ENCODE measurements at regions not wholly inside any gene's neighbourhood (a gene's known extent, or its start where the extent isn't known, plus 50 kb on each side); places are given as distances from the start of the nearest gene placed in this dataset.

- Histone ChIP-seq H3K79me2 (ENCODE audit: insufficient read depth, low read length) (no peaks in the 10 kb centered on the region), H3K9ac (ENCODE audit: low read depth, low read length, poor library complexity, severe bottlenecking) (no peak overlapping the region), H3K4me3 (ENCODE audit: low read length, poor library complexity, severe bottlenecking) (no peak overlapping the region), H3K4me1 (ENCODE audit: insufficient read depth, low read length, poor library complexity, severe bottlenecking) (no peaks in the 10 kb centered on the region), H2AFZ (ENCODE audit: low read length) (no peak overlapping the region), H3K4me2 (ENCODE audit: low read depth, low read length, poor library complexity, severe bottlenecking) (no peak overlapping the region), H3K9me2 (replicated peaks; ENCODE audit: low read depth, low read length) (no peaks in the 10 kb centered on the region), H4K20me1 (ENCODE audit: insufficient read depth, low read length, poor library complexity, severe bottlenecking) (no peaks in the 10 kb centered on the region), H3F3A (ENCODE audit: low read depth) (no peaks in the 10 kb centered on the region), H3K36me3 (ENCODE audit: insufficient read depth, low read length) (no peaks in the 10 kb centered on the region), H3K27me3 (ENCODE audit: insufficient read depth, low read length, poor library complexity, severe bottlenecking) (no peaks in the 10 kb centered on the region), H3K9me3 (ENCODE audit: insufficient read depth, low read depth, low read length) (no peaks in the 10 kb centered on the region)
- no peak for TF ChIP-seq CTCF (conservative IDR thresholded peaks at IDR 0.05; ENCODE audit: low read length)
- no peak for TF ChIP-seq EZH2phosphoT487 (IDR thresholded peaks at IDR 0.05; ENCODE audit: borderline replicate concordance)
These were observed 318.9 kb downstream of the AHR start for GRCh38 chr7:17617380-17617779.

DNA sequence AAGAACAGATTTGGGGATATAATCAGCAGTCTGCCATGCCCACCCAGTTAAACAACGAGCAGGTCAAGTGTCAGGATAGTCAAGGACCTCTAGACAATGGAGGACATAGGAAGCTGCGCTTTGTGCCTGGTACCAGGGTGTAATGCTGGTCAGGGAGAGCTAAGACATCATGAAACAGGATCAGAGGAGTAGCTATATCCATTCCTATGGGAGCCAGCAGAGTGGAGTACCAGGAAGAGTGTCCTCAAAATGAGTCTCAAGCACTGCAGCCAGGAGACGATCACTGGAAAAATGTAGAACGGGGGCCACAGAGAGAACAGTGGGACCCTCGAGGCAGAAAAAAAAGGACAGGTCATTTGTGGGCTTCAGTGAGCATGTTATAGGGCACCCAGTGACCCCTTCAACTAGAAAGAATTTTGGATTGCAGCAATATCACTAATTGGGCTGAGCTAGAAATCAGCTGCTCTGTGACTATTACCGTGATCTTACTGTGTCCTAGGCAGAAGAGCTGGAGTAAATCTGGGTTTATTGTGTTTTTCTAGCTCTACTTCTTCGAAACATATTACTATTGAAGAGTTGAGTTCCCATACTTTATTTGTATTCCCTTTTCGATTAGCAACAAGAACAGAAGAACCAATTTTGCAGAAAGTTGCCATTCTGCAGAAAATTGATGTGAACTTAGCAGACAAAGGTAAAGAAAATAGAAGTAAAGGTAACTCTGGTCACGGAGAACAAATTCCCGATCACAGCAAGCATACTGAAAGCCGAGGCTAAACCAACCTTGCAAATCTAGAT is 319.6 kb downstream of the AHR start:
- TF ChIP-seq EZH2phosphoT487 (IDR thresholded peaks at IDR 0.05; ENCODE audit: borderline replicate concordance) (no peak), CTCF (conservative IDR thresholded peaks at IDR 0.05; ENCODE audit: low read length) (no peak)
- no peaks in the 10 kb centered on the region for H3K36me3 ChIP-seq (ENCODE audit: insufficient read depth, low read length)
- no peaks in the 10 kb centered on the region for H3K79me2 ChIP-seq (ENCODE audit: insufficient read depth, low read length)
- no peaks in the 10 kb centered on the region for H3K9me3 ChIP-seq (ENCODE audit: insufficient read depth, low read depth, low read length)
- H3K4me2 ChIP-seq (ENCODE audit: low read depth, low read length, poor library complexity, severe bottlenecking) = no peak overlapping the region
- no peaks in the 10 kb centered on the region for H3K27me3 ChIP-seq (ENCODE audit: insufficient read depth, low read length, poor library complexity, severe bottlenecking)
- H3K9me2 ChIP-seq (replicated peaks; ENCODE audit: low read depth, low read length) = no peaks in the 10 kb centered on the region
- H2AFZ ChIP-seq (ENCODE audit: low read length) = no peak overlapping the region
- H3K9ac ChIP-seq (ENCODE audit: low read depth, low read length, poor library complexity, severe bottlenecking) = no peak overlapping the region
- no peak overlapping the region for H3K4me3 ChIP-seq (ENCODE audit: low read length, poor library complexity, severe bottlenecking)
- no peaks in the 10 kb centered on the region for H3K4me1 ChIP-seq (ENCODE audit: insufficient read depth, low read length, poor library complexity, severe bottlenecking)
- no peaks in the 10 kb centered on the region for H4K20me1 ChIP-seq (ENCODE audit: insufficient read depth, low read length, poor library complexity, severe bottlenecking)
- H3F3A ChIP-seq (ENCODE audit: low read depth) = no peaks in the 10 kb centered on the region

DNA sequence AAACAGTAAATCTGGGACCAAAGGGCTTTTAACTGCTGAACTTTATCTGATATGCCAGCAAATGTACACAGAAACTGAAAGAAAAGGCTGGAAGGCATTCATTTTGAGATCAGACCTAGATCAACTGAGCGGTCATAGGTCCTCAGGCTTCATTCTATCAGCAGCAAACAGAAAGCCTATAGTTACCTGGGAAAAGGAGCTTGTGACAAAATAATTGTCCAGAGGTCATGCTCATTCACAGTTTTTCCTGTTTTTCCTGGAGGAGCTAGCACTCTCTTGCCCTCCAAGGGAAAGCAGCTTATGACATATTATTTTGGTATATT is 320.2 kb downstream of the AHR start:
- Histone ChIP-seq H3K4me2 (ENCODE audit: low read depth, low read length, poor library complexity, severe bottlenecking) (no peak overlapping the region), H3K4me1 (ENCODE audit: insufficient read depth, low read length, poor library complexity, severe bottlenecking) (no peaks in the 10 kb centered on the region), H3K9me3 (ENCODE audit: insufficient read depth, low read depth, low read length) (no peaks in the 10 kb centered on the region), H3K36me3 (ENCODE audit: insufficient read depth, low read length) (no peaks in the 10 kb centered on the region), H4K20me1 (ENCODE audit: insufficient read depth, low read length, poor library complexity, severe bottlenecking) (no peaks in the 10 kb centered on the region), H2AFZ (ENCODE audit: low read length) (no peak overlapping the region), H3K4me3 (ENCODE audit: low read length, poor library complexity, severe bottlenecking) (no peak overlapping the region), H3K9ac (ENCODE audit: low read depth, low read length, poor library complexity, severe bottlenecking) (no peak overlapping the region), H3K79me2 (ENCODE audit: insufficient read depth, low read length) (no peaks in the 10 kb centered on the region), H3K27me3 (ENCODE audit: insufficient read depth, low read length, poor library complexity, severe bottlenecking) (no peaks in the 10 kb centered on the region), H3F3A (ENCODE audit: low read depth) (no peaks in the 10 kb centered on the region), H3K9me2 (replicated peaks; ENCODE audit: low read depth, low read length) (no peaks in the 10 kb centered on the region)
- TF ChIP-seq CTCF (conservative IDR thresholded peaks at IDR 0.05; ENCODE audit: low read length) = no peak
- TF ChIP-seq EZH2phosphoT487 (IDR thresholded peaks at IDR 0.05; ENCODE audit: borderline replicate concordance) = no peak

Data from Loucy (cell line).